NCI-H187 (cell line): ENCODE measurements at regions not wholly inside any gene's neighbourhood (a gene's known extent, or its start where the extent isn't known, plus 50 kb on each side); places are given as distances from the start of the nearest gene placed in this dataset.

ENCODE experiments used
- DNase-seq, 2 experiments: peaks; one replicate each; lab custom pipeline; 2025; lab: John Stamatoyannopoulos, UW

DNA sequence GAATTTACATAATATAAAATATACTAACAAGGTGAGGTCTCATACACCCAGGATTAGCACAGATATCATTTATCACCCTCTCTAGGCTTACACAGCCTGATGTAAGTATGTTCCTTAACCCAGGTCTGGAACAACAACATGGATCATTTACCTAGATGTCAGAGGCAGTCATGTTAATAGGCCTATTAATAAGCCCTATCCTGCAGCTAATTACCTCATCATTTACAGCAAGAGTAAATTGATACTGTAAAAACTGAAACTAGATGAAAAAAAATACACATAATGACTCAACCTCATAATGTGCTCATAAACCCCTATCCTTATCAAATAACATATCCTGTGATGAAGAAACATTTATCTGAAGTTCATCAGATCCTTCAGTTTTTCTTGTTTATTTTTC is 334.3 kb upstream of the MANEA start:
- DNase-seq, result no peak

DNA sequence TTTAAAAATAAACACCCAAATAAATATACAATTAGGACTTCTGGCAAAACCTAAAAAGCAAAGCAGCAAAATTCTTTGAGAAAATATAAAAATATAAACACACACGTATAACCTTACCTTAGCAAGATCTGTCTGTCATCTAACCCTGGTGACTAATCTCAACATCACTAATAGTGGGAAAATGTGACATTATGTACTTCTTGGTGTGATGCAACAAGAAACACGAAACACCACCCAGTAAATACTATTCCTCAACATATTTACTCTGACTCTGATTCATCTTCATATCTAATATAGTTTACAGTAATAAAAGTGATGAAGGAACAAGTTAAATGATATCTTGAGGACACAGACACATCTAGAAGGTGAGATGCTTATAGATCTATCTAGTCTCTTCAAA is 332.6 kb upstream of the MANEA start:
- DNase-seq, result no peak

DNA sequence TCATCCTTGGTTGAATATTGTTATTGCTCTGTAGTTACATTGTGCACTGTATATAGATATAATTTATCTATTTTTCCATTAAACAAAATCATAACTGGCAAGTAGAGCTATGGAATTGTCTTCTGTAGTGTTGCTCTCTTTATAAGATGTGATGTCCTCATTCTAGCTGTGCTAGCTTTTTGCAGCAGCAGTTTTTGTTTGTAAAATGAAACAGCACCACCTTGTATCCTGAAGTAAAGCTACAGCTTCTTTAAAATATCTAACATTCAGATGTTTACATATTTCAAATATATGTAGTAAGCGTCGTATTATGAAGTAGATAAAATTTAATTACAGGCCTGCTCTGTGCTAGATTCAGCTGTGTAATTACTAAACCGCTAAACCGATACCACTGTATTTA is 328.8 kb upstream of the MANEA start:
- no peak for DNase-seq

DNA sequence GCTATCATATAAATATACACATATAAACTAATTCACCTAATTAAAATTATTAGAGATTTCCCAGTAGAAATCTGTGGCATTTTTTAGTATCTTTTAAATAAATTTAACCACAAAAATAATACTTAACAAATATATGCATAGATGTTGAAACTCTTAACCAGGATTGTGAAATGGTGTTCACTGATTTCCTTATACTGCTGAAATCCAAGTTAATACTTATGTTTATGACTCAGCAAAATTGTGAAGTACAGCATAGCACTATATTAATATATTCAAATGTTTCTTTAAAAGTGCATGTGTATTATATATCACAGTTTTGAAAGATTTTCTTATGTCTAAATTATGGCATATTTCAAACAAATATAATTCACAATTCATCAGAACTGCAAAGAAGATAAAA is 328.2 kb upstream of the MANEA start:
- DNase-seq, result no peak

DNA sequence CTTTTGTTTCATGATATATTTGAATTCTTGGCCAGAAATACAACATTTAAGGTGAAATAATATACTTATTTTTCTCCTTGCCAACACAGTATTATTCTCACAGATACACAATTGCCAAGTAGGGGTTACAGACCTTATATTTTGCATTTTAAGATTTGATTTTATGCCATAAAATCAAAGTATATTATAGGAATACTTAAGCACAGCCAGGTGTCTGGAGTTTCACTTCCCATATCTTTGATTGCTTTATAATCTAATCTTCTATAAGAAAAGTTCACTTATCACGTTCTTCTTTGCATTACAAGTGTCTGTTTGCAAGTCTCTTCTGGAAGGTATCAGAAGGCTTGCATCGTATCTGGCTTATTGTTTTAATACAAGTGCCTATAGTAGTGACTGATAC is 327.7 kb upstream of the MANEA start:
- DNase-seq, result no peak

DNA sequence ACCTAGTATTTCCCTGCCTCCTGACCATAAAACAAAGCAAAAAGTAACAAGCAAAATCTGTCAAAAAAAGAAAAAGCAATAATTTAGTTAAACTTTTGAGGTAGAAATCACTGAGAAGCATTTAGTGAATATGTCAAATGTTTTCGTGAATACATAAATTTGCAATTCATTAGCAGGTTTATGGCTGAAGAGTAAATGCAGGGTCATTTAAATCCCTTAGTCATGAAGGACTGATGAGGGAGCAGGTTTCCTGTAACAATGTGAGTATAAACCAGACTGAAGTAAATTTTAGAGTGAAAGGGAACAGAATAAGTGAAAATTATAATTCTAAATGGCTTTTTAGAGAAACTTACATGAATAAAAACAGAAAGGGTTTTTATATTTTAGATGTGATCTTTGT is 313.5 kb upstream of the MANEA start:
- DNase-seq, result no peak

DNA sequence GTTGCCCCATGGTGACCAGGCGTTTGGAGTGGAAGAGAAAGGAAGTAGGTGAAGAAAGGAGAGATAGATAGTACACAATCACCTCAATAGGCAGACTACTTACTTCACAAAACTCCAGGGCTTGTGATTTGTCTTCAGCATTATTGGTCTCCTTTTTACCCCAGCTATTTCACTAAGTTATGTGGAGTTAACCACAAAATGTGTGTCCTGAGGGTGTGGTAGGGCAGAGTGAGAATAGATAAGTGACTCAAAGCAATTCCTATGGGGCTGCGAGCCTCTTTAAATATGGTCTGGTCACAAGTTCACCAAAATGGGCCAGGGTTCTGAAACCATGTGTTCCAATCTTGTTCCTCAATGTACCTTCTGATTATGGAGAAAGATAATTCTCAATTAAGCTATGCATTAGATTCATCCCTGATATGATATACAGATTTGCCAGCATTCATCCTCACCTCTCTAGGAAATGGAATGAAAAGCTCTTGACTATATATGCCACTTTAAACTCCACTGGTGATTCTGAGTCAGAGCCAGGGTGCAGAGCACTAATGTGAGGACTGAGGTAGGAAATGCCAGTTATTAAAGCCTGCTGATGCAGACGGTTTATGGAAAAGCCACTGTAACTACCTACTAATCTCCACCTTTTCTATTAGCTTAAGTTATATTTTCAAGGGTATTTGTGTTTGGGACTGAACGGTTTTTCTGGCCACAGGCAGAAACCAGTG is 310.6 kb upstream of the MANEA start:
- DNase-seq, result no peak

DNA sequence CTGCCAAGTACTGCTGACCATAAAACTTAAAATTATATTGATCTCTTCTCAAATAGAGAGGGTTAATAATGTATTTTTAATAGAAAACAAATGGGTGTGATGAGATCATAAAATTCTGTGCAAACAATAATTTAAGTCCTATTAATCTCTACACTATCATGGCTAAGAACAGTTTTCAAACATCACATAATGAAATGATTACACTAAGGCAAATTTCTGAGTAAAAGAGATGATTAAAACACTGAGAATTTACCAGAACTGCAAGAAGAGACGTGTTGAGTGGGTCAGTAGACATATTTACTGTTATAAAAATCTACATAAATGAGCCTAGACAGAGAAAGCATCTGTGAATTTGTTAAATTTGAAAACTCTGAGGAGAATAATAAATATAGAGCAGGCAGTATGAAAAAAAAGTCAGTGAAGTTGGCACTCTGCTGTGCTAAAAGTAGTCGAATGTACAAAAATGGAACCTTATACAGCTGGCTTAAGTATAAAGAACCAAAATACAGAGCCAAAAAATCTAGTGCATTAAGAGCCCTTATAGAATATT is 302.6 kb upstream of the MANEA start:
- DNase-seq, result no peak

DNA sequence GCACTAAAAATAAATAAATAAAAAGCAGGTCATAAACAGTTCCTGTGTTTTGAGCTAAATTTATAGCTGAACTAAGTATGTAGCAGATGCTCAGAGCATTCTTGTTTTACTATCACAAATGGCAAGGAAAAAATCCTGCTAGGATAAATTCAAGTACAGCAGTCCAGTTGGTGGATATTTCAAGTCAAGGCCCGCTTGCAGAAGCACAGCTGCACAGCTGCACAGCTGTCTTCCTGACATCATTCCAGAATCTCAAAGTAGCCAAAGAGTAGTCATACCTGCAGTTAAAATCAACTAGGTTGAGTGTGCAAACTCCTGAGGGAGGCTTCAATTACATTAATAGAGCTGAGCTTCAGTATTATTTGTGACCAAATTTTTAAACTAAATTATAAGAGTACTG is 297.7 kb upstream of the MANEA start:
- no peak for DNase-seq

DNA sequence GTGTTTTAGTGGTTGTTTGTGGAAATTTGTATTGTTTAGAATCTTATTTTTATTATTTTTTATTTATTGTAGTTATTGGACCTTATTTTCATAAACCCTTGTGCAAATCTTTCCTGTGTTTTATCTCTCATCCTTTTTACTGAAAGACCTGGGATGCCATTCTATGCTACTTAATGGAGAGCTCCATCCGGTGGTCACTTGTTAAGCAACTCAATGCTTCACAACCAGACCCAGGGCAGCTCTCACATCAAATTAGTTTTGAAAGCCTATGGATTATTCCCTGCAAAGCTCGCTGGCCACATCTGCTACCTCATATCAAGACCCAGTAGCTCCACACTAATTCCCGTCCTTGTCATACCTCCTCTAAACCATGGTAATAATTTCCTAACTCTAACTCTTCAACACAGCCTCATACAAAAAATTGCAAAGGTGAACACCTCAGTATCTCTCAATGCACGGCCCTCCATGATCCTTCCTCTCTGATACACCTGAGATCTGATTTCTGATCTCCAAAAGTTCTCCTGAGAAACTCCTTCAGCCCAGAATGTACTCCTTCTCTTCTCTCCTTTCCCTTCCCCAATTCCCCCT is 296.6 kb upstream of the MANEA start:
- DNase-seq, result no peak

DNA sequence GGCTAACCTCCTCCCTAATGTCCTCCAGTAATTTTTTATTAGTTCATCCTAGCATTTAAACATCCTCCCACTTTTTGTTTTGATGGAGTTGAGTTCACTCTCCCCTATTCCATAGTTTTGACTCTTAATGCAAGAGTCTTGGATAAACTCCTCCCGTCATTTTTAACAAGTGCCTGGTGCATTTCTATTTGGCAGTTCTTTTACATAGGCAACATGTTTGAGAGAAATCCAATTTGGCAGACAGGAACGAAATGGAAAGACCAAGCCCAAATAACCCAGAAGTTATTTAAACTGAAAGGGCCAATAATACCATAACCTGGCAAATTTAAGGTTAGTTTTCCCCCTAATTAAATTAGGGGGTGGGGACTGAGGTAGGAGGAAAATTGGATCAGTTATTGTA is 291.5 kb upstream of the MANEA start:
- DNase-seq, result no peak

DNA sequence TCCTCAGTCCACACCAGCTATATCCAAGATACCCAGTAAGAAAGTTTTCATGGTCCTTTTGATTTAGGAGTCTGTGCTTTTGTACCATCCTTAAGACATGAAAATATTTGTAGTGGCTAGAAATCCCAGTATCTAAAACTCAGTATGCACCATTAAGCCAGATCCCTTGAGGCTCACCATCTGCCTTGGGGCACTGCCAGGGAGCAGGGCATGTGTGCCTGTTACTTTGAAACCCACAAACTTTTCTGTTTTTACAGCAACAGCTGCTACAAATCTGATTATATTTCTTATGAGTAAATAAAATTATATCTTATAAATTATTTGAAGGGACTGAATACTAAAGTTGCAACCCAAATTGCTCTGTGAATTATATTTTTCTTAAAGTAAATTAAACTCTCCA is 290.5 kb upstream of the MANEA start:
- no peak for DNase-seq

DNA sequence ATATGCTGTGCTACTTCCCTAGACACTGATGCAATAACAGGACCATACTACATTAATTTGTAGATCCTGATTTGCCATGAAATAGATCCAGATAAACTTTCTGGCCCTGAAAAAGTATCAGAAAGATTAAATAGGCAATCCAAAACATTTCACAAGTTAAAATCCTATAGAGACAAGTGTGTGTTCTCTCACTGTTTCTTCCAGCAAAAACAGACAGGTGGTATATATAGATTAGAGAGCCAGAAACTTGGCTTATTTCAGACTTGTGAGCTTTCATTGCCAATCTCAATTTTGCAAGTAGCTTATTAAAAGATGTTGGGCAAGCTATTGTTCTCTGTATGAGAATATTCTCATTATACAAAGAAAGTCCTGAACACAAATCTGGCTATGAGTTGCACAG is 289.1 kb upstream of the MANEA start:
- DNase-seq, result no peak

DNA sequence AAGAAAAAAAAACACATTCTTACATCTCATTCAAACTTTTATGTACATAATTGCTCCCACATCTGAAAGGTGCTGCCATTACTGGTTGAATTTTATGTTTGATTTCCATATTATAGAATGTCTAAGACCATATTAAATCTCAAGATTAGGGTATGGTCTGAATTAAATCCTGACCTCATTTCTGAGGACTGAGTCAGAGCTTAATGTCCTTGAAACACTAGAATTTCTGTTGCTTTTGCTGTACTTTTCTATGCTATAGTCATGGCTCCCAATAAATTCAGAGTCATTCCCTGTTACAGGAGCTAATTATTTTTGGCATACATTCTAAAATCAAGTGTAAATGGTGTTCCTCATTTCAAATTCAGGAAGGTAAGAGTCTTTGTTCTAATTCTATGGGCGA is 285.3 kb upstream of the MANEA start:
- no peak for DNase-seq

DNA sequence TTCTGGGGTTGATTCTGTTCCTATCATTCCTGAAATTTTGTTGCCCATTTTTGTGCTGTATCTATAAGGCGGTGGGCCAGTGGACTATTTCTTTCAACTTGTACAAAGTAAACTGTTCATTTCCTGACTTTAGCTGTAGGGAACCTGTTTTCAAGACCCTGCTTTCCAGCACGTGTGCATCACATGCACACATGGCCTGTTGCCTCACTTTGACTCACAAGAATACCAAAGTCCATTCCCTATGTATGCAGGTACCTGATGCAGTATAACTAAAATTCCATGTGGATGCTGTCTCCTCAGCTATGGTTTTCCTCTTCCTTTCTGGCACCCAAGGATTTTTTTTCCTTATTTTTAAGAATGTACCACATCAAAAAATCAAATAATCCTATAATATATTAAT is 284.1 kb upstream of the MANEA start:
- no peak for DNase-seq

DNA sequence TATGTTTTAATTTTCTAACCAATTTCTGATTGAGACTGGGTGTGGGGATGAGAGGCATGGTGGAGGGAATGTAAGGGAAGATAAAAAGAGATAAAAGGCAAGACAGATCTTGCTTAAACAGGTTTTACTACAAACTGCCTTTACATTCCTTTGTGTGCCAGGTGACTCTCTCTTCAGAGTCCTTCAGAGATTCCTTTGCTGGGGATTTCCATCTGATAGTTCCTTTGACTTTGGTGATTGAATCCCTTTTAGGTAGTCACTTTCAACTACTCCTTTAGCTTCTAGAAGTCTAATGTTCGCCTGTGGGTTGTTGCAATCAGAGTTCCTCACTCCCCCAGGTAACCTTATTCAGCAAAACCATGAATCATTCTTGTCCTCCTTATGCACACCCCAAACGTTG is 283.3 kb upstream of the MANEA start:
- no peak for DNase-seq

DNA sequence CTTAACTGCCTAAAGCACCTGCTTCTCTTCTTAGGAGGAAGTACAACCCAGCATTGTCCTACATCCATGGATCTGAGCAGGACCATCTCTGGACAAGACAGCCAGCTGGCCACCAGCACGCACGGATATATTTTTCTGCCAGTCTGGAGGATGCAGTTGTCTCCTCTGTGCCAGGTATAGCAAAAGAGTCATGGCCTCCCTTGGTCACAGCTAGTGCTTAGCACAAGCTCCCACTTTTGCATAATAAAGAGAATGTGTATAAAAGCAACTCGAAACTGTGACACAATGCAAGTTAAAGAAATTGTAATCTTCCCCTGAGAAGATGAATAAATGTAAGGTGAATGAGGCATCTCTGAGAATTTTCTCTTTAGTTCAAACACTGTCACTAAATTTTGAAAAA is 267.8 kb upstream of the MANEA start:
- no peak for DNase-seq

DNA sequence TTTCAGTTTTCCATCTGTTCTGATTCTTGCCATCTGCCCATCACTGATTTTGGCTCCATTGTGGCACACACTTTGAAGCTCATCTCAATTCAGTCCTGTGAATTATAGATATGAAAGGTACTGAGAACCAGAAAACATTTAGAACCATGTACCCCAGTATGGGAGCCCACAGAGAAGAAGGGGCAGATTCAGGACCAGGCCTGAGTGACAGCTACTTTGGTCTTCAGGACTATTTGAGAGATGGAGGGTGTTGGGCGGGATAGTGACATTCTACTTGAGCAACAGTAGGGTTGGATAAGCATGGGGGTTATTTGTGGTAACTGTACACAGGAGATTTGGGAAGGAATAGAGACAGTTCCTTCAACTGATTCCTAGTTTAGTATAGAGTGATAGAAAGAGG is 259.2 kb upstream of the MANEA start:
- no peak for DNase-seq

DNA sequence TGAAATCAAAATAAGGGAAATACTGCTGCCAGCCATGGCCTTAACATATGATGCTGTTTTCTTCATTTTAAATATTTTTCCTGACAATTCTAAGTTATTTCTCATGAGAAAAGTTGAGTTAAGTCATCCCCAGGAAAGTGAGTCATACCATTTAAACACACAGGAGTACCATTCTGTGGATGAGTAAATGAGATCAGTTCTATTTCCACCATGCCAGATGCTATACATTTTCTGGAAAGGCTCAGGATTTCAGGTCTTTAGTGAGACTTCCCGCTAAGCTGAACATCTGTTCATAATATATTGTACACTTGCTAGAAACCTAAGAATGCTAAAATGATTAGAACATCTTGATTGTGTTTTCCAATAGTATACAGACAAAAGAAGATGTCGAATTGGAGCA is 256.2 kb upstream of the MANEA start:
- no peak for DNase-seq

DNA sequence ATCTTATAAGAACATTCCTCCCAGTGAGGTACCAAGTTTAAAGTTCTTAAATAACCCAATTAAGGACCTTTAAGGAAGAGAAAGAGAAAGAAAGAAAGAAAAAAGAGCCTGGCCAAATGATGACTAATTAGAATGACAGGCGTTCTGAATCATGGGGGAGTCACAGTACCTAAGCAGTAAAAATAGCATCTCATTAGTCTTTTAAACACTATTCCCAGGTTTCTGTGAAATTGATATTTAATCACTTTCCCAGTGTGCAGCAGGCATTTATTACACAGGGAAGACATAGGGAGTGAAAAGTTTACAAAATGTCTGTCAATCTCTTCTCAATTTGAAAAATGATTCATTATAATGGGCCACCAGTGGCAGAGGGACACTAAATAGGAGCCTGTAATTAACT is 251.4 kb upstream of the MANEA start:
- DNase-seq, result no peak

DNA sequence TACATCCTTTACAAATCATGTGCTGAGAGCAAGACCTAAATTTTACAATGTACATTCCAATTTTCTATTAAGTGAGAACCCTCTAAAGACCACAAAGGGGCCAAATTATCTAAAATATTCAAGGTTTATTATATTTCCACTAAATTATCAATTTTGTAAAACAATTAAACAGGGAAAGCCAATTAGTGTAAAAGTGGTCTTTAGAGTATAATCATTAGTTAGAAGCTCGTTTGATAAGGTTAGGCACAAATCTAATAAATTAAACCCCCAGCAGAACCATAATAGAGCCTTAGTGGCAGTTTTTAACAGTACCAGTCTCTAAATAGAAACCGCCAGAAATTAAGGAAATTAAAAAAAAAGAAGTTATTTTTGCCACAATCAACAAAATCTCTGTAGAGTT is 249.1 kb upstream of the MANEA start:
- no peak for DNase-seq

DNA sequence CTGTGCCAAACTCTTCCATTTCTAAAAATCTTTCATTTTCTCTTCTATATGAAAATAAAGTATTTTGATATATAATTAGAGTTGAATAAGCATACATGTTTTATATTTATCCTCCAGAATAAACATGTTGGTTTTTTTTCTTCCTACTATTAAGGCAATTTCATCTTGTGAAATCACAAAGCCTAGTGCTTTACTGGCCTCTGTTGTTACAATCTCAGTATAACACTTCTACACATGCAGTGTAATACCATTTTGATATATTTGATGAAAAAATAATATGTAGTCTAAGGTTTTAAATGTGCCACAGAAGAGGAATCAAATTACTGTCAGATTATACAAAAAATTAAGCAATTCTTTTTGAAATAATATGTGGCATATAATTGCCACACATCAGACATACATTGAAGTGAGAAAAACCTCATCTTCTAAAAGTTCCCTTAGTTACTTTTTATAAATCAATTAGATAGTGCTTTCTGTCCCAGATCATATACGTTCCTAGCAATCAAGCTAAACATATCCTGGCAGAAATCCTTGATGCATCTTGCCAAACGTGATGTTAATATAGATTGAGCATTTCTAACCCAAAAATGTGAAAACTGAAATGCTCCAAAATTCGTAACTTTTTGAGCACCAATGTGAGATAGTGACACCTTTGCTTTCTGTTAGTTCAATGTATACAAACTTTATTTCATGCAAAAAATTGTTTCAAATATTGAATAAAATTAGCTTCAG is 225.1 kb upstream of the MANEA start:
- no peak for DNase-seq

DNA sequence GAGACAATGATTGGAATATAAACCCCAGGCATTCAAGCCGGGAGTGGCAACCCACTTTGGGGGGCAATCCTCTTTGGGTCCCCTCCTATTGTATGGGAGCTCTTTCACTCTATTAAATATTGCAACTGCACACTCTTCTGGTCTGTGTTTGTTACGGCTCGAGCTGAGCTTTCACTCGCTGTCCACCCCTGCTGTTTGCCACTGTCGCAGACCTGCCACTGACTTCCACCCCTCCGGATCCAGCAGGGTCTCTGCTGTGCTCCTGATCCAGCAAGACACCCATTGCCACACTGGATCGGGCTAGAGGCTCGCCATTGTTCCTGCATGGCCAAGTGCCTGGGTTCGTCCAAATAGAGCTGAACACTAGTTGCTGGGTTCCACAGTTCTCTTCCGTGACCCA is 222.8 kb upstream of the MANEA start:
- DNase-seq, result no peak
